Motor neuron (in vitro differentiated cells): ENCODE measurements at regions not wholly inside any gene's neighbourhood (a gene's known extent, or its start where the extent isn't known, plus 50 kb on each side); places are given as distances from the start of the nearest gene placed in this dataset.

ENCODE experiments used
- ATAC-seq, 8 experiments: fragments of 200-7000 bp; cut with Tn5 transposase; replicated peaks in 6 of 8; 2 replicates each; pipeline ENCODE4 v1.8.0; 2021; ENCODE audit warnings: mild to moderate bottlenecking in 8 of 8, moderate library complexity in 8 of 8
- H3K27ac ChIP-seq, 2 donors: fragments of 250-450 bp; sonication (Bioruptor Pico); 2 replicates each; pipeline ENCODE4 v1.9.0; 2021; ENCODE audit warnings: antibody characterized with exemption in 2 of 2, mild to moderate bottlenecking in 2 of 2, moderate library complexity in 1 of 2
- H3K4me1 ChIP-seq, 2 donors: fragments of 250-450 bp; sonication (Bioruptor Pico); replicated peaks in 1 of 2; 2 replicates each; pipeline ENCODE4 v1.6.1; 2021; ENCODE audit warnings: antibody characterized with exemption in 2 of 2, mild to moderate bottlenecking in 2 of 2, moderate library complexity in 1 of 2
- H3K4me3 ChIP-seq, 5 donors: fragments of 250-450 bp; sonication (Bioruptor Pico); 2 replicates each; pipeline ENCODE4 v1.9.0; 2021; ENCODE audit warnings: antibody characterized with exemption in 5 of 5, mild to moderate bottlenecking in 5 of 5, moderate library complexity in 4 of 5
- WGBS, 10 experiments: fragments of 450-650 bp; shearing (Covaris generic); methylation state at CpG; one replicate each; pipeline ENCODE4 v1.0.0; 2022; 5-methylcytosine and 5-hydroxymethylcytosine counted together
- in situ Hi-C, 9 experiments: fragments of 400-800 bp; cut with MboI; loops; one replicate each; pipeline ENCODE4 v1.15.0; 2021; ENCODE audit warnings: low sequenced_read_pairs in 9 of 9, low pct_unique_long_range_greater_than_20kb in 2 of 9; ENCODE audit not compliant: unreplicated experiment in 9 of 9

GRCh38 chr11:116232364-116232828, 540.4 kb downstream of the BUD13 start:
- 4 to 100% (median 50%) methylated on average over 1 to 5 of the region's 8 CpGs; no CpG with 5 or more reads in 1 of the 10 experiments for WGBS, 10 experiments
- ATAC-seq, result peak in 7 of 8 experiments; percentile 39 to 81 (median 66)
- in situ Hi-C loops, result no loop called here
- H3K4me1 ChIP-seq, result peaks cover 4 to 12% of the 10 kb centered on the region in 2 donors
- H3K4me3 ChIP-seq, result no peak overlapping the region
- H3K27ac ChIP-seq, result no peak overlapping the region

GRCh38 chr11:116231543-116231942, 541.2 kb downstream of the BUD13 start:
- WGBS, 10 experiments, result 23 to 100% (median 65%) methylated on average over 1 to 6 of the region's 7 CpGs; no CpG with 5 or more reads in 1 of the 10 experiments
- Histone ChIP-seq H3K27ac (no peak overlapping the region), H3K4me3 (no peak overlapping the region), H3K4me1 (peaks cover 4 to 12% of the 10 kb centered on the region in 2 donors)
- in situ Hi-C loops, result no loop called here
- ATAC-seq, result peak in 1 of 8 experiments; percentile 91

- no peak for ATAC-seq
- Histone ChIP-seq H3K27ac (no peak overlapping the region), H3K4me1 (peaks cover 7 to 21% of the 10 kb centered on the region in 2 donors), H3K4me3 (no peak overlapping the region)
- WGBS, 10 experiments, result 40 to 100% (median 89%) methylated on average over 1 to 7 of the region's 8 CpGs
- in situ Hi-C loops, result no loop called here
These were observed 542.3 kb downstream of the BUD13 start for GRCh38 chr11:116230438-116230837.

GRCh38 chr11:116229236-116229970, 543.4 kb downstream of the BUD13 start:
- WGBS, 10 experiments, result 3 to 100% (median 81%) methylated on average over 4 to 9 of the region's 9 CpGs; no CpG with 5 or more reads in 1 of the 10 experiments
- ATAC-seq, result no peak
- Histone ChIP-seq H3K27ac (no peak overlapping the region), H3K4me1 (peaks cover 13 to 25% of the 10 kb centered on the region in 2 donors), H3K4me3 (no peak overlapping the region)
- in situ Hi-C loops, result no loop called here

DNA sequence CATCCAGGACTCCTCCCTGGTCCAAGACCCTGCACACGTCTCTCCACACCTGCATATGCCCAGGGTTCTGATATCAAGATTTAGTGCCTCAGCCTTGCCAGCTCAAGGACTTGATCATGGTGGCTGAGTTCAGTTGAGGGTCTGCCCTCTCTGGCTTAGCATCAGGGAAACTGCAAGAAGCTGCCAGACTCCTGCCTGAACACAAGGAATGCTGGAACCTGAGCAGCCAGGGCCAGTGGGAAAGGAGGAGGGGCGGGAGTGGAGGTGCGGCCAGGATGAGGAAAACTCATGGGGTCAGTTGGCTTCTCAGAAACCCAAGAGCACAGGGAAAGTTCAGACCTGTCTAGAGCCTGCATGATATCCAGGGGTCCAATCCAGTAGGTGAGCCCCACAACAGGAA, 546.1 kb downstream of the BUD13 start:
- Histone ChIP-seq H3K4me1 (peaks cover 15 to 24% of the 10 kb centered on the region in 2 donors), H3K4me3 (no peak overlapping the region), H3K27ac (no peak overlapping the region)
- ATAC-seq, result no peak
- in situ Hi-C loops, result no loop called here
- WGBS, 10 experiments, result 50 to 83% (median 73%) methylated on average over 1 to 2 of the region's 3 CpGs; no CpG with 5 or more reads in 6 of the 10 experiments

DNA sequence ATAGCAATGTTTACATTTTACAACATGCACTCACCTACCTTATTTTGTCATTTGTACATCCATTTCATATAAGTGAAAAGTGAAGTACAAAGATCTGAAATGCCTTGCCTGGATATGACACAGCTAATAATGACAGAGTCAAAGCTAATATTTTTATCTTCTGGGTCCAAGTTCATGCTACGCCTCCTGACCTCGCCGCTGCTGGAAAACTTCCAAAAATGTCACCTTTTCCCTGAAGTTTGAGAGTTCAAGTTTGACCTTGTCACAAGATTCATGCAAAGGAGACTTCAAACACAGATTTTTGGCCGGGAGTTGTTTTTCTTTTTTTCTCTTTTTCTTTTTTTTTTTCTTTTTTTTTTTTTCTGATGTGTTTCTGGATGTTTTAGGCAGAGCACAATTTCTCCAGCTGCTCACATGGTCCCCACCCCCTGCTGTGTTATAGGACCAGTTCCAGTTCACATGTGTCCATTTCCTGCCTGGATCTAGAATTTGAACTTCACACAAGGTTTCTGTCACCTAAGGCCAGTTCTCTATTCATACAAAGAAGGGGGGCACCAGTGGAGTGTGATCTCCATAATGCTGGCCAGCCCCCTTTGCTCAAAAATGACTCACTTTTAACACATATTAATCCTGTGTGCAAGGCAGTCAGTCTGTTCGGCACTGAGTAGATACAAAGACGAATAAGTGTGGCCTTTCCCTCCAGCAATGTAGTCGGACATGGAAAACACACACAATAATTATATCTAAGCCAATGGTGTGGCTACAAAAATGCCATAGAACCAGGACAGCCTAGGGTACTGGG, 546.8 kb downstream of the BUD13 start:
- 32 to 100% (median 68%) methylated on average over 3 to 7 of the region's 7 CpGs for WGBS, 10 experiments
- H3K4me3 ChIP-seq, result no peak overlapping the region
- peak in 4 of 8 experiments; percentile 32 to 48 (median 40) for ATAC-seq
- in situ Hi-C loops, result no loop called here
- no peak overlapping the region for H3K27ac ChIP-seq
- peaks cover 22 to 26% of the 10 kb centered on the region in 2 donors for H3K4me1 ChIP-seq

DNA sequence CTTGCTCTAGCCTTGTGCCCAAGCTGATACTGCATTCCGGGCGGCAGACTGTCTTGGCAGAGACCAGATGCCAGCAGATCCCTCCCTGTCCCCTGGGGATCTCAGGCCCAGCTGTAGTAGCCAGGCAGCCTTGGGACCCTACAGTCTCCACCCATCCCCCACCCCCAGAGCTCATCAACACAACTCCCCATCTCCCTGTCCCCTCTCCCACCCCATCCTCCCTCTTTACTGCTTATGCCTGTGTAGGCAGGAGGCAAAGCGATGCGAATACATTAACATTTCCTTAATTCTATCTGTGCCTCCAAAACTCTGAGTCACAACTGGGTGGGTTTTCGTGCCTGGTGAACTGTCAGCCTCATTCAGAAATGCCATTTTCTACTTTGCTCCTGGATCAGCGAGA, 547.6 kb downstream of the BUD13 start:
- in situ Hi-C loops, result no loop called here
- ATAC-seq, result peak in 7 of 8 experiments; percentile 80 to 93 (median 88)
- Histone ChIP-seq H3K4me3 (no peak overlapping the region), H3K4me1 (peaks cover 22 to 26% of the 10 kb centered on the region in 2 donors), H3K27ac (no peak overlapping the region)
- no CpG with 5 or more reads among the region's 6 CpGs for WGBS, 10 experiments

- Histone ChIP-seq H3K27ac (no peak overlapping the region), H3K4me1 (peaks cover 22 to 26% of the 10 kb centered on the region in 2 donors), H3K4me3 (no peak overlapping the region)
- ATAC-seq, result peak in 3 of 8 experiments; percentile 23 to 37 (median 30)
- WGBS, 10 experiments, result 20 to 100% (median 37%) methylated on average over 1 to 3 of the region's 5 CpGs; no CpG with 5 or more reads in 6 of the 10 experiments
- in situ Hi-C loops, result loop anchor here in 1 of 9 experiments (25.0 kb wide), 1 partner anchor 462 kb away; no protein-coding TSS in a partner anchor
These were observed 547.9 kb downstream of the BUD13 start for GRCh38 chr11:116224889-116225200.

DNA sequence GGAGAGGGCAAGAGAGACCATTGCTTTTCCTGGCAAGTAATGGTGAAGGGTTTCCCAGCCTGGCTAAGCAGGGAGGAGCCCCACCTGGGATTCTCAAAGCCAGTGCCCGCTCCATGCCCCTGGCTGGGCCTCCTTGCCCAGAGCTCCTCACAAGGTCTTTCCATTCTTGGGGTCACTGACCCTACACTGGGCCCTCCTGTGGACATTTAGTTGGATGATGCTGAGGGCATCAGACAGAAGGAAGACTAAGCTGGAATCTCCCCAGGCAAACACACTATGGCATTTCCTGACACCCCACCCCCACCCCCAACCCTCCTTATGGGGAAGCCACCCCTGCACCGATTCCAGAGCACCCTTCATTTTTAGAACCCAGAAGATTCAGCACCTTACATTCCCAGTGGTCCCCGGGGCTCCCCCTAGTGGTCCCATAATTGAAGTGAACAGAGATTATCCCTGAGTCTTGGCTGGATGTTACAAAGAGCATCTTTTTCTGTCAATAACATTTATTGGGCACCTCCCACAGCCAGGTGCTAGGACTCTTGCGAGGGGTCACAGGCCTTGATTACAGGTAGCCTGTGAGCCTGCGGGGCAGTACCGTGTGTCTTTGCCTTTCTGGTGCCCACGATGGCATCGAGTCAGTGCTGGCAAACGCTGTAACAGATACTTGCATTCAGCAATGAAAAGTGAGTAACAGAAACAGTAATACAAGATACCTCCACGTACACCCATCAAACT, 548.5 kb downstream of the BUD13 start:
- ATAC-seq, result peak; percentile 19 to 79 (median 34)
- H3K4me1 ChIP-seq, result peaks cover 22 to 26% of the 10 kb centered on the region in 2 donors
- in situ Hi-C loops, result loop anchor here in 1 of 9 experiments (25.0 kb wide), 1 partner anchor 463 kb away; no protein-coding TSS in a partner anchor
- 60 to 86% (median 75%) methylated on average over 1 to 5 of the region's 10 CpGs; no CpG with 5 or more reads in 6 of the 10 experiments for WGBS, 10 experiments
- H3K4me3 ChIP-seq, result no peak overlapping the region
- H3K27ac ChIP-seq, result no peak overlapping the region

GRCh38 chr11:116221351-116221750, 551.4 kb downstream of the BUD13 start:
- Histone ChIP-seq H3K4me3 (no peak overlapping the region), H3K27ac (no peak overlapping the region), H3K4me1 (peaks cover 22 to 26% of the 10 kb centered on the region in 2 donors)
- in situ Hi-C loops, result loop anchor here in 1 of 9 experiments (25.0 kb wide), 1 partner anchor 466 kb away; no protein-coding TSS in a partner anchor
- ATAC-seq, result peak in 4 of 8 experiments; percentile 12 to 40 (median 20)
- 0 to 100% (median 30%) methylated on average over 1 to 2 of the region's 2 CpGs; no CpG with 5 or more reads in 1 of the 10 experiments for WGBS, 10 experiments

DNA sequence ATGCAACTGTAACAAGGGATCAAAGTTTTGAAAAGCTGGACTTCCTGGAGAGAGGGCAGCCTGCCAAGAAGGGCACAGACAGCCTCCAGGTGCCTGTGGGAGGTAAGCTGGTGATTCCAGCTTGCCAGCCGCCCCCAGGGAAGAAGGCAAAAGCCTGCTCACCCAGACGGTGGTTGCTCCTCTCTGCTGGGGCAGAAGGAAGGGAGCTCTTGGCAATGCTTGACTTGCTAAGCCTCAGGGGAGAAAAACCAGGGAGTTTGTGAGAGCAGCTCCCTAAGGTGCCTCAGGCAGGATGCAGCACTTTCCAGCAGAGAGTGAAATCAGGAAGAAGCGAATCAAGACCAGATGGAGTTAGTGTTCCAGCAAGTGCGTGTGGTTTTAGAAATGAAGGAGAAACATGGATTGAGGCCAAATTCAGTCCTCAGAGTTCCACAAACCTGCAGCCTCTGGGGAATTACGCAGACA, 553.6 kb downstream of the BUD13 start:
- Histone ChIP-seq H3K4me1 (peaks cover 6 to 9% of the 10 kb centered on the region in 2 donors), H3K27ac (no peak overlapping the region), H3K4me3 (no peak overlapping the region)
- in situ Hi-C loops, result loop anchor here in 1 of 9 experiments (25.0 kb wide), 1 partner anchor 468 kb away; no protein-coding TSS in a partner anchor
- peak in 2 of 8 experiments; percentile 22 to 56 for ATAC-seq
- WGBS, 10 experiments, result 0 to 100% (median 74%) methylated on average over 1 to 5 of the region's 5 CpGs; no CpG with 5 or more reads in 3 of the 10 experiments

DNA sequence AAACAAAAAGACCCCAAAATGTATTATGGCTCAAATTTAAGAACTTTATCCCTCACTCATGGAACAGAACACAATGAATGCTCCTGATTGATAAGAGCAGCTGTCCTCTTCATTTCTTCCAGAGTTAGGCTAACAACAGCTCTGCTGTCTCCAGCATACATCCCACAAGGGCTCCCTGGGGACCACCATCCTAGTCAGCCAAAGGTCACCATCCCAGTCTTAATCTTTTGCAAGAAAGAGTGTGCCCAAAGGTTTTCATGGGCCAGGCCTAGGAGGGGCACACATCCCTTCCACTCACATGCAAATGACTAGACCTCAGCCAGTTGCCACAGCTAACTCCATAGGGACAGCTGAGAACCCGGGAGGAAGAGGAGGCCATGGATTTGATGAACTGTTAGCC, 555.3 kb downstream of the BUD13 start:
- 83% methylated on average over 1 of the region's 1 CpG; no CpG with 5 or more reads in 9 of the 10 experiments for WGBS, 10 experiments

More for the DNA sequence above, 555.3 kb downstream of the BUD13 start:
- peaks cover 6 to 9% of the 10 kb centered on the region in 2 donors for H3K4me1 ChIP-seq
- no peak for ATAC-seq
- H3K27ac ChIP-seq, result no peak overlapping the region
- H3K4me3 ChIP-seq, result no peak overlapping the region
- in situ Hi-C loops, result loop anchor here in 1 of 9 experiments (25.0 kb wide), 1 partner anchor 470 kb away; no protein-coding TSS in a partner anchor
